Prostate gland (tissue), 2 donors: ENCODE measurements at regions not wholly inside any gene's neighbourhood (a gene's known extent, or its start where the extent isn't known, plus 50 kb on each side); places are given as distances from the start of the nearest gene placed in this dataset.

Source experiments
- CTCF ChIP-seq, 4 experiments: fragments of 200-600 bp in 2 of 4; fragments of 450-650 bp in 2 of 4; sonication (generic) in 2 of 4; IDR thresholded peaks; 1 replicate in 3 of 4; 2 replicates in 1 of 4; pipeline ENCODE4 v1.5.1; 2016 to 2019; ENCODE audit warnings: antibody characterized with exemption in 4 of 4, mild to moderate bottlenecking in 2 of 4, moderate library complexity in 2 of 4
- POLR2A ChIP-seq: fragments of 450-650 bp; IDR thresholded peaks from one replicate; pipeline ENCODE4 v1.6.1; 2016; ENCODE audit warnings: antibody characterized with exemption, mild to moderate bottlenecking

- TF ChIP-seq CTCF (IDR thresholded peaks at IDR 0.05) (no peak), POLR2A (no peak)
Measured at GRCh38 chr9:1128046-1128445, 77.9 kb downstream of the DMRT2 start.
